Astrocyte (in vitro differentiated cells and primary cell): ENCODE measurements at regions not wholly inside any gene's neighbourhood (a gene's known extent, or its start where the extent isn't known, plus 50 kb on each side); places are given as distances from the start of the nearest gene placed in this dataset.

Source experiments
- DNase-seq: peaks from one replicate; pipeline ENCODE4 v3.0.0-alpha.2; 2010; ENCODE audit warnings: low read depth
- FAIRE-seq: peaks from 2 replicates; lab custom pipeline; 2011; peaks lifted over from hg19 to GRCh38; lab: Jason Lieb, UNC
- H2AFZ ChIP-seq: 2 replicates; pipeline ENCODE4 v1.6.0; 2012; ENCODE audit warnings: low read depth, low read length, inconsistent platforms
- H3K27ac ChIP-seq: 2 replicates; pipeline ENCODE4 v1.5.1; 2011; ENCODE audit warnings: low read depth, low read length, inconsistent platforms
- H3K27me3 ChIP-seq: 2 replicates; pipeline ENCODE4 v1.6.0; 2011; ENCODE audit warnings: low read length, inconsistent platforms; ENCODE audit not compliant: insufficient read depth
- H3K36me3 ChIP-seq: 2 replicates; pipeline ENCODE4 v1.5.1; 2011; ENCODE audit warnings: low read length, inconsistent platforms; ENCODE audit not compliant: insufficient read depth
- H3K4me1 ChIP-seq: 2 replicates; pipeline ENCODE4 v1.5.1; 2011; ENCODE audit warnings: low read length, inconsistent platforms; ENCODE audit not compliant: insufficient read depth
- H3K4me2 ChIP-seq: 2 replicates; pipeline ENCODE4 v1.6.0; 2012; ENCODE audit warnings: low read length, inconsistent platforms
- H3K4me3 ChIP-seq: 2 replicates; pipeline ENCODE4 v1.5.1; 2011; ENCODE audit warnings: low read depth, mild to moderate bottlenecking, low read length, inconsistent platforms; ENCODE audit not compliant: insufficient read depth
- H3K79me2 ChIP-seq: 2 replicates; pipeline ENCODE4 v1.6.0; 2012; ENCODE audit warnings: mild to moderate bottlenecking, low read length, inconsistent platforms; ENCODE audit not compliant: insufficient read depth
- H3K9ac ChIP-seq: 2 replicates; pipeline ENCODE4 v1.6.0; 2012; ENCODE audit warnings: mild to moderate bottlenecking, low read length, inconsistent platforms
- H3K9me3 ChIP-seq: 2 replicates; pipeline ENCODE4 v1.5.1; 2012; ENCODE audit warnings: low read depth, mild to moderate bottlenecking, low read length, inconsistent platforms; ENCODE audit not compliant: insufficient read depth
- H4K20me1 ChIP-seq: 2 replicates; pipeline ENCODE4 v1.6.0; 2012; ENCODE audit warnings: low read length, inconsistent platforms; ENCODE audit not compliant: insufficient read depth
- H3K27ac Mint-ChIP-seq: one replicate; pipeline ENCODE4 v1.8.0; 2021; ENCODE audit warnings: mild to moderate bottlenecking, mixed read lengths; ENCODE audit not compliant: unreplicated experiment
- H3K27me3 Mint-ChIP-seq: one replicate; pipeline ENCODE4 v1.8.0; 2021; ENCODE audit warnings: low read depth, mixed read lengths; ENCODE audit not compliant: unreplicated experiment
- H3K36me3 Mint-ChIP-seq: one replicate; pipeline ENCODE4 v1.8.0; 2021; ENCODE audit warnings: low read depth, mixed read lengths; ENCODE audit not compliant: unreplicated experiment
- H3K4me1 Mint-ChIP-seq: one replicate; pipeline ENCODE4 v1.8.0; 2021; ENCODE audit warnings: low read depth, mixed read lengths; ENCODE audit not compliant: unreplicated experiment
- H3K4me3 Mint-ChIP-seq: one replicate; pipeline ENCODE4 v1.8.0; 2021; ENCODE audit warnings: mild to moderate bottlenecking, moderate library complexity, mixed read lengths; ENCODE audit not compliant: unreplicated experiment
- H3K9me3 Mint-ChIP-seq: one replicate; pipeline ENCODE4 v1.8.0; 2021; ENCODE audit warnings: mild to moderate bottlenecking, mixed read lengths; ENCODE audit not compliant: unreplicated experiment
- CTCF ChIP-seq: IDR thresholded peaks from 2 replicates; pipeline ENCODE4 v1.5.1; 2011; ENCODE audit warnings: low read depth, mild to moderate bottlenecking, inconsistent platforms, low read length, moderate library complexity; ENCODE audit not compliant: insufficient read depth
- EZH2 ChIP-seq: IDR thresholded peaks from 2 replicates; pipeline ENCODE4 v1.6.1; 2012; ENCODE audit warnings: mild to moderate bottlenecking, low read length, inconsistent platforms; ENCODE audit not compliant: insufficient read depth

GRCh38 chr4:132737344-132737743, 411.8 kb upstream of the PCDH10 start:
- no peak for DNase-seq
- H3K27ac ChIP-seq, result no peak overlapping the region
- H3K27me3 ChIP-seq, result no peaks in the 10 kb centered on the region
- no peak overlapping the region for H3K4me3 Mint-ChIP-seq
- H3K4me1 ChIP-seq, result no peaks in the 10 kb centered on the region
- no peaks in the 10 kb centered on the region for H3K4me1 Mint-ChIP-seq
- no peaks in the 10 kb centered on the region for H3K36me3 Mint-ChIP-seq
- no peaks in the 10 kb centered on the region for H4K20me1 ChIP-seq
- H3K9ac ChIP-seq, result no peak overlapping the region
- no peak overlapping the region for H3K4me2 ChIP-seq
- no peak overlapping the region for H3K4me3 ChIP-seq
- H3K36me3 ChIP-seq, result no peaks in the 10 kb centered on the region
- H3K9me3 ChIP-seq, result no peaks in the 10 kb centered on the region
- no peak for FAIRE-seq
- TF ChIP-seq CTCF (no peak), EZH2 (no peak)
- no peaks in the 10 kb centered on the region for H3K27me3 Mint-ChIP-seq
- H3K9me3 Mint-ChIP-seq, result no peaks in the 10 kb centered on the region
- H3K79me2 ChIP-seq, result no peaks in the 10 kb centered on the region
- H3K27ac Mint-ChIP-seq, result no peak overlapping the region
- no peak overlapping the region for H2AFZ ChIP-seq

- no peaks in the 10 kb centered on the region for H3K36me3 Mint-ChIP-seq
- Histone ChIP-seq H3K27me3 (no peaks in the 10 kb centered on the region), H3K36me3 (no peaks in the 10 kb centered on the region), H3K4me2 (no peak overlapping the region), H3K4me3 (no peak overlapping the region), H3K27ac (no peak overlapping the region), H3K4me1 (no peaks in the 10 kb centered on the region), H4K20me1 (no peaks in the 10 kb centered on the region), H3K79me2 (no peaks in the 10 kb centered on the region), H3K9me3 (no peaks in the 10 kb centered on the region), H3K9ac (no peak overlapping the region), H2AFZ (no peak overlapping the region)
- H3K4me1 Mint-ChIP-seq, result peaks cover 4% of the 10 kb centered on the region
- FAIRE-seq (no peak), DNase-seq (no peak)
- no peaks in the 10 kb centered on the region for H3K27me3 Mint-ChIP-seq
- no peak overlapping the region for H3K27ac Mint-ChIP-seq
- no peaks in the 10 kb centered on the region for H3K9me3 Mint-ChIP-seq
- TF ChIP-seq CTCF (no peak), EZH2 (no peak)
- no peak overlapping the region for H3K4me3 Mint-ChIP-seq
Measured at GRCh38 chr4:132759199-132759780, 389.8 kb upstream of the PCDH10 start.

GRCh38 chr4:132763465-132763864, 385.6 kb upstream of the PCDH10 start:
- H3K4me3 Mint-ChIP-seq, result no peak overlapping the region
- TF ChIP-seq EZH2 (no peak), CTCF (no peak)
- Histone ChIP-seq H3K4me2 (no peak overlapping the region), H3K36me3 (no peaks in the 10 kb centered on the region), H3K4me3 (no peak overlapping the region), H3K9me3 (no peaks in the 10 kb centered on the region), H3K9ac (no peak overlapping the region), H3K79me2 (no peaks in the 10 kb centered on the region), H3K27me3 (no peaks in the 10 kb centered on the region), H3K4me1 (no peaks in the 10 kb centered on the region), H4K20me1 (no peaks in the 10 kb centered on the region), H2AFZ (no peak overlapping the region), H3K27ac (no peak overlapping the region)
- FAIRE-seq (no peak), DNase-seq (no peak)
- no peaks in the 10 kb centered on the region for H3K36me3 Mint-ChIP-seq
- no peak overlapping the region for H3K27ac Mint-ChIP-seq
- H3K9me3 Mint-ChIP-seq, result no peaks in the 10 kb centered on the region
- H3K27me3 Mint-ChIP-seq, result no peaks in the 10 kb centered on the region
- H3K4me1 Mint-ChIP-seq, result peaks cover 4% of the 10 kb centered on the region
